ENCODE measurements at regions not wholly inside any gene's neighbourhood (a gene's known extent, or its start where the extent isn't known, plus 50 kb on each side); places are given as distances from the start of the nearest gene placed in this dataset.
"Not testable (repeated sequence)": the region's sequence is repeated elsewhere in the genome, so short reads cannot be mapped to it uniquely, and the experiment has no call there.

- POLR2A ChIA-PET: no interaction called here
- Mint-ChIP-seq H3K27ac (no peak overlapping the region), H3K27me3 (peaks cover 13 to 20% of the 10 kb centered on the region in 2 donors), H3K36me3 (no peaks in the 10 kb centered on the region), H3K4me3 (no peak overlapping the region), H3K4me1 (no peaks in the 10 kb centered on the region), H3K9me3 (peaks cover 0 to 4% (median 0%) of the 10 kb centered on the region in 3 donors)
- H3K27ac ChIP-seq (ENCODE audit: low read length): no peak overlapping the region
- H3K36me3 ChIP-seq (ENCODE audit: control insufficient read depth in 2 of 2, extremely low read depth in 1 of 2, insufficient read depth in 1 of 2, low read length in 1 of 2): no peaks in the 10 kb centered on the region
- no peak for ATAC-seq (replicated peaks in 1 of 4)
- no peaks in the 10 kb centered on the region for H3K4me1 ChIP-seq (ENCODE audit: control insufficient read depth in 1 of 2, extremely low read depth in 1 of 2, insufficient read depth in 2 of 2, low read length in 2 of 2)
- CTCF ChIA-PET: no interaction called here
- no peak overlapping the region for H3K4me3 ChIP-seq (ENCODE audit: control insufficient read depth in 1 of 2, extremely low read depth in 1 of 2, low read length in 1 of 2)
- no peaks in the 10 kb centered on the region for H3K9me3 ChIP-seq
- no peaks in the 10 kb centered on the region for H3K27me3 ChIP-seq (replicated peaks in 1 of 2; ENCODE audit: control insufficient read depth in 2 of 2, extremely low read depth in 1 of 2, insufficient read depth in 2 of 2, low read length in 1 of 2)
- 77% methylated on average over 6 of the region's 7 CpGs for WGBS (ENCODE audit: insufficient coverage)
- no peak for DNase-seq
Observed at GRCh38 chr9:115462623-115463022, 344.7 kb upstream of the TNC start.

- H3K27ac Mint-ChIP-seq: no peak overlapping the region
- H3K27me3 Mint-ChIP-seq: peaks cover 5 to 7% of the 10 kb centered on the region in 2 donors
- ATAC-seq (replicated peaks in 1 of 4) (no peak), DNase-seq (no peak)
- Histone ChIP-seq H3K27me3 (replicated peaks in 1 of 2; ENCODE audit: control insufficient read depth in 2 of 2, extremely low read depth in 1 of 2, insufficient read depth in 2 of 2, low read length in 1 of 2) (peaks cover 0 to 3% of the 10 kb centered on the region in 2 experiments), H3K4me1 (ENCODE audit: control insufficient read depth in 1 of 2, extremely low read depth in 1 of 2, insufficient read depth in 2 of 2, low read length in 2 of 2) (no peaks in the 10 kb centered on the region), H3K27ac (ENCODE audit: low read length) (no peak overlapping the region), H3K36me3 (ENCODE audit: control insufficient read depth in 2 of 2, extremely low read depth in 1 of 2, insufficient read depth in 1 of 2, low read length in 1 of 2) (no peaks in the 10 kb centered on the region), H3K9me3 (no peaks in the 10 kb centered on the region), H3K4me3 (ENCODE audit: control insufficient read depth in 1 of 2, extremely low read depth in 1 of 2, low read length in 1 of 2) (no peak overlapping the region)
- POLR2A ChIA-PET: no interaction called here
- H3K4me3 Mint-ChIP-seq: no peak overlapping the region
- H3K4me1 Mint-ChIP-seq: no peaks in the 10 kb centered on the region
- CTCF ChIA-PET: no interaction called here
- no peaks in the 10 kb centered on the region for H3K9me3 Mint-ChIP-seq
- H3K36me3 Mint-ChIP-seq: no peaks in the 10 kb centered on the region
- 83% methylated on average over 4 of the region's 7 CpGs for WGBS (ENCODE audit: insufficient coverage)
Observed at GRCh38 chr9:115466756-115467155, 348.8 kb upstream of the TNC start.

- Mint-ChIP-seq H3K9me3 (no peaks in the 10 kb centered on the region), H3K27me3 (peaks cover 3 to 7% of the 10 kb centered on the region in 2 donors), H3K36me3 (no peaks in the 10 kb centered on the region), H3K27ac (no peak overlapping the region), H3K4me1 (no peaks in the 10 kb centered on the region), H3K4me3 (no peak overlapping the region)
- Histone ChIP-seq H3K9me3 (no peaks in the 10 kb centered on the region), H3K27me3 (replicated peaks in 1 of 2; ENCODE audit: control insufficient read depth in 2 of 2, extremely low read depth in 1 of 2, insufficient read depth in 2 of 2, low read length in 1 of 2) (peaks cover 0 to 3% of the 10 kb centered on the region in 2 experiments), H3K27ac (ENCODE audit: low read length) (no peak overlapping the region), H3K4me1 (ENCODE audit: control insufficient read depth in 1 of 2, extremely low read depth in 1 of 2, insufficient read depth in 2 of 2, low read length in 2 of 2) (no peaks in the 10 kb centered on the region), H3K36me3 (ENCODE audit: control insufficient read depth in 2 of 2, extremely low read depth in 1 of 2, insufficient read depth in 1 of 2, low read length in 1 of 2) (no peaks in the 10 kb centered on the region), H3K4me3 (ENCODE audit: control insufficient read depth in 1 of 2, extremely low read depth in 1 of 2, low read length in 1 of 2) (no peak overlapping the region)
- ATAC-seq (replicated peaks in 1 of 4): no peak
- ChIA-PET POLR2A (no interaction called here), CTCF (no interaction called here)
- no peak for DNase-seq
- 67% methylated on average over 1 of the region's 2 CpGs for WGBS (ENCODE audit: insufficient coverage)
Observed at GRCh38 chr9:115469841-115470240, 351.9 kb upstream of the TNC start.

- peaks cover 0 to 10% of the 10 kb centered on the region in 2 donors for H3K27me3 Mint-ChIP-seq
- DNase-seq; POLR2A ChIA-PET; CTCF ChIA-PET; H3K4me1 Mint-ChIP-seq; H3K36me3 ChIP-seq (ENCODE audit: control insufficient read depth in 2 of 2, extremely low read depth in 1 of 2, insufficient read depth in 1 of 2, low read length in 1 of 2); H3K27ac ChIP-seq (ENCODE audit: low read length); H3K9me3 Mint-ChIP-seq; H3K27me3 ChIP-seq (replicated peaks in 1 of 2; ENCODE audit: control insufficient read depth in 2 of 2, extremely low read depth in 1 of 2, insufficient read depth in 2 of 2, low read length in 1 of 2); H3K4me1 ChIP-seq (ENCODE audit: control insufficient read depth in 1 of 2, extremely low read depth in 1 of 2, insufficient read depth in 2 of 2, low read length in 2 of 2); ATAC-seq (replicated peaks in 1 of 4); H3K4me3 Mint-ChIP-seq; H3K27ac Mint-ChIP-seq; H3K4me3 ChIP-seq (ENCODE audit: control insufficient read depth in 1 of 2, extremely low read depth in 1 of 2, low read length in 1 of 2); H3K36me3 Mint-ChIP-seq; H3K9me3 ChIP-seq: not testable (repeated sequence)
- WGBS (ENCODE audit: insufficient coverage): no CpG with 5 or more reads among the region's 3 CpGs
Observed at GRCh38 chr9:115473032-115473431, 355.1 kb upstream of the TNC start.

GRCh38 chr9:115481769-115482168 lies 363.8 kb upstream of the TNC start:
- Mint-ChIP-seq H3K4me3 (no peak overlapping the region), H3K27ac (no peak overlapping the region), H3K4me1 (no peaks in the 10 kb centered on the region), H3K9me3 (no peaks in the 10 kb centered on the region), H3K36me3 (no peaks in the 10 kb centered on the region), H3K27me3 (peaks cover 11 to 15% of the 10 kb centered on the region in 2 donors)
- WGBS (ENCODE audit: insufficient coverage): no CpG with 5 or more reads among the region's 2 CpGs
- Histone ChIP-seq H3K27me3 (replicated peaks in 1 of 2; ENCODE audit: control insufficient read depth in 2 of 2, extremely low read depth in 1 of 2, insufficient read depth in 2 of 2, low read length in 1 of 2) (no peaks in the 10 kb centered on the region), H3K36me3 (ENCODE audit: control insufficient read depth in 2 of 2, extremely low read depth in 1 of 2, insufficient read depth in 1 of 2, low read length in 1 of 2) (no peaks in the 10 kb centered on the region), H3K4me1 (ENCODE audit: control insufficient read depth in 1 of 2, extremely low read depth in 1 of 2, insufficient read depth in 2 of 2, low read length in 2 of 2) (no peaks in the 10 kb centered on the region), H3K27ac (ENCODE audit: low read length) (no peak overlapping the region), H3K4me3 (ENCODE audit: control insufficient read depth in 1 of 2, extremely low read depth in 1 of 2, low read length in 1 of 2) (no peak overlapping the region), H3K9me3 (no peaks in the 10 kb centered on the region)
- DNase-seq (no peak), ATAC-seq (replicated peaks in 1 of 4) (no peak)
- CTCF ChIA-PET: no interaction called here
- POLR2A ChIA-PET: no interaction called here

- no peaks in the 10 kb centered on the region for H3K4me1 ChIP-seq (ENCODE audit: control insufficient read depth in 1 of 2, extremely low read depth in 1 of 2, insufficient read depth in 2 of 2, low read length in 2 of 2)
- no peaks in the 10 kb centered on the region for H3K9me3 ChIP-seq
- no peak overlapping the region for H3K4me3 Mint-ChIP-seq
- CTCF ChIA-PET: no interaction called here
- DNase-seq (no peak), ATAC-seq (replicated peaks in 1 of 4) (no peak)
- no peaks in the 10 kb centered on the region for H3K27me3 ChIP-seq (replicated peaks in 1 of 2; ENCODE audit: control insufficient read depth in 2 of 2, extremely low read depth in 1 of 2, insufficient read depth in 2 of 2, low read length in 1 of 2)
- peaks cover 11 to 15% of the 10 kb centered on the region in 2 donors for H3K27me3 Mint-ChIP-seq
- no peaks in the 10 kb centered on the region for H3K36me3 ChIP-seq (ENCODE audit: control insufficient read depth in 2 of 2, extremely low read depth in 1 of 2, insufficient read depth in 1 of 2, low read length in 1 of 2)
- WGBS (ENCODE audit: insufficient coverage): no CpG with 5 or more reads among the region's 3 CpGs
- H3K9me3 Mint-ChIP-seq: no peaks in the 10 kb centered on the region
- no peak overlapping the region for H3K4me3 ChIP-seq (ENCODE audit: control insufficient read depth in 1 of 2, extremely low read depth in 1 of 2, low read length in 1 of 2)
- H3K36me3 Mint-ChIP-seq: no peaks in the 10 kb centered on the region
- no peak overlapping the region for H3K27ac Mint-ChIP-seq
- no peak overlapping the region for H3K27ac ChIP-seq (ENCODE audit: low read length)
- POLR2A ChIA-PET: no interaction called here
- no peaks in the 10 kb centered on the region for H3K4me1 Mint-ChIP-seq
Observed at GRCh38 chr9:115482747-115483146, 364.8 kb upstream of the TNC start.

GRCh38 chr9:115492869-115493268 lies 374.9 kb upstream of the TNC start:
- H3K4me3 Mint-ChIP-seq: no peak overlapping the region
- POLR2A ChIA-PET: no interaction called here
- ATAC-seq (replicated peaks in 1 of 4): no peak
- peaks cover 23 to 29% of the 10 kb centered on the region in 2 donors for H3K27me3 Mint-ChIP-seq
- no peaks in the 10 kb centered on the region for H3K9me3 ChIP-seq
- CTCF ChIA-PET: no interaction called here
- H3K4me3 ChIP-seq (ENCODE audit: control insufficient read depth in 1 of 2, extremely low read depth in 1 of 2, low read length in 1 of 2): no peak overlapping the region
- no peaks in the 10 kb centered on the region for H3K9me3 Mint-ChIP-seq
- H3K4me1 Mint-ChIP-seq: no peaks in the 10 kb centered on the region
- no peaks in the 10 kb centered on the region for H3K27me3 ChIP-seq (replicated peaks in 1 of 2; ENCODE audit: control insufficient read depth in 2 of 2, extremely low read depth in 1 of 2, insufficient read depth in 2 of 2, low read length in 1 of 2)
- no peak for DNase-seq
- H3K27ac Mint-ChIP-seq: no peak overlapping the region
- H3K27ac ChIP-seq (ENCODE audit: low read length): no peak overlapping the region
- no peaks in the 10 kb centered on the region for H3K36me3 Mint-ChIP-seq
- H3K4me1 ChIP-seq (ENCODE audit: control insufficient read depth in 1 of 2, extremely low read depth in 1 of 2, insufficient read depth in 2 of 2, low read length in 2 of 2): no peaks in the 10 kb centered on the region
- no peaks in the 10 kb centered on the region for H3K36me3 ChIP-seq (ENCODE audit: control insufficient read depth in 2 of 2, extremely low read depth in 1 of 2, insufficient read depth in 1 of 2, low read length in 1 of 2)

Measured in T-cell (primary cell).